ENCODE measurements at regions not wholly inside any gene's neighbourhood (a gene's known extent, or its start where the extent isn't known, plus 50 kb on each side); places are given as distances from the start of the nearest gene placed in this dataset.
A peak's percentile ranks its signal among the peaks of the same experiment; 100 is the strongest.
"Not testable (repeated sequence)": the region's sequence is repeated elsewhere in the genome, so short reads cannot be mapped to it uniquely, and the experiment has no call there.

DNA sequence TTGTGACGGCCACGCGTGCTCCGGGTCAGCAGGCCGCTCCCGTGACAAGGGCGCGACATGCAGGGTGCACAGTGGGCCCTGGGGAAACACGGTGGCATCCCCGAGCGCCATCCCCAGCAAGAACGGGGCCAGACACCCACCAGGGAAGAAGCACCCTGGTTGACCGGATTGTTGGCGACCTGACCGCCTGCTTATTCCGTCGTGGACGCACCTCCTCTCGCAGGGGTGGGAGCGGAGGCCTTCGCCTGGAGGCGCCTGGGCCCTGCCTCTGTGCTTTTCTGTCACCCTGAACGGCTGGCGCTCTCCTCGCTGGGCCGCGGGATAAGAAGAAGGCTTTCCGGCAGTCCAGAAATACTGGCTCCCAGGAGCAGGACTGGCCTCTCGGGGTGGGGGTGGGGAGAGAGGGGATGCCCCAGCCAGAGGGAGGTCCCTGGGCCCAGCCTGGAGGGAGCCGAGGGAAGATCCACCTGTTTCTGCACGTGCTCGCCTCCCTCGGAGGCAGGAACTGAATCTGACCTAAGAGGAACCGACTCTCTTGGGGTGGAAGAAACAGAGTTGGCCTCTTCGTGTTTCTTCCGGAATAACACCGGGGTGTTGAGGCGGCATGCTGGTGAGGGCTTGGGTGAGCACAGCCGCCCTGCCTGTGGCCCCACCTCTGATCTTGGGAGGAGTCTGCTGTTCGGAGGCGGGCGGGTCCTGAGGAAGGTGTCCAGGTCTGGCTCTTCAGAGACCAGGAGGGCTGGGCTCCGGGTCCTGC lies 4394.2 kb upstream of the TPTE start:
- H3K4me2 ChIP-seq (replicated peaks; ENCODE audit: extremely low read depth, low read length, poor library complexity, severe bottlenecking); H4K20me1 ChIP-seq (ENCODE audit: insufficient read depth, low read length); H3K36me3 Mint-ChIP-seq; H3K79me2 ChIP-seq (ENCODE audit: insufficient read depth, low read length); H3K4me3 ChIP-seq (replicated peaks in 1 of 3; ENCODE audit: low read depth in 2 of 3, low read length in 3 of 3); H3K27me3 ChIP-seq (ENCODE audit: control insufficient read depth in 2 of 2, insufficient read depth in 2 of 2, low read length in 2 of 2); intact Hi-C loops (cut with micrococcal nuclease); H3K4me1 Mint-ChIP-seq; H3K9ac ChIP-seq (ENCODE audit: insufficient read depth, low read length, poor library complexity, severe bottlenecking); H3K4me1 ChIP-seq (ENCODE audit: control insufficient read depth in 1 of 2, insufficient read depth in 2 of 2, low read length in 2 of 2); H3K36me3 ChIP-seq (replicated peaks in 1 of 2; ENCODE audit: control insufficient read depth in 1 of 2, insufficient read depth in 2 of 2, low read length in 2 of 2); H3K27ac ChIP-seq (ENCODE audit: low read depth in 1 of 2, low read length in 2 of 2); H2AFZ ChIP-seq (ENCODE audit: insufficient read depth, low read depth, low read length, poor library complexity, severe bottlenecking); H3K9me3 Mint-ChIP-seq; DNase-seq; H3K9me3 ChIP-seq (replicated peaks in 1 of 2; ENCODE audit: control insufficient read depth in 1 of 2, insufficient read depth in 1 of 2, low read length in 2 of 2); H3K27me3 Mint-ChIP-seq (ENCODE audit: low read depth in 3 of 3); H3K4me3 Mint-ChIP-seq: not testable (repeated sequence)
- peak overlapping the region in 1 of 7 donors; percentile 61 for H3K27ac Mint-ChIP-seq
- WGBS (ENCODE audit: insufficient coverage), result 100% methylated on average over 2 of the region's 43 CpGs

DNA sequence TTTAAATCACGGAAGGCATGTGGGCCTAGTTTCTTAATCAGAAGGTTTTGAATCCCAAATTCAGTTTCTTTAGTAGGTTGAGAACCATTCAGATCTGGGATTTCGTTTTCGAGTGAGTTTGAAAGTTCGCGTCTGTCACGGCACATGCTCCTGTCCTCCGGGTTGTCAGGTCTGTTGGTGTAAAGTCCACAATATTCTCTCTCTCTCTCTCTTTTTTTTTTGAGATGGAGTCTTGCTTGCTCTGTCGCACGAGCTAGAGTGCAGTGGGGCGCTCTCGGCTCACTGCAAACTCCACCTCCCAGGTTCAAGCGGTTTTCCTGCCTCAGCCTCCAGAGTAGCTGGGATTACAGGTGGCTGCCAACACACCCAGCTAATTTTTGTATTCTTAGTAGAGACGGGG lies 4390.6 kb upstream of the TPTE start:
- H4K20me1 ChIP-seq (ENCODE audit: insufficient read depth, low read length); H3K4me3 ChIP-seq (replicated peaks in 1 of 3; ENCODE audit: low read depth in 2 of 3, low read length in 3 of 3); H3K36me3 ChIP-seq (replicated peaks in 1 of 2; ENCODE audit: control insufficient read depth in 1 of 2, insufficient read depth in 2 of 2, low read length in 2 of 2); H3K9me3 ChIP-seq (replicated peaks in 1 of 2; ENCODE audit: control insufficient read depth in 1 of 2, insufficient read depth in 1 of 2, low read length in 2 of 2); H3K9me3 Mint-ChIP-seq; H3K27ac ChIP-seq (ENCODE audit: low read depth in 1 of 2, low read length in 2 of 2); H3K36me3 Mint-ChIP-seq; intact Hi-C loops (cut with micrococcal nuclease); H3K4me3 Mint-ChIP-seq; DNase-seq; H3K27me3 Mint-ChIP-seq (ENCODE audit: low read depth in 3 of 3); H3K79me2 ChIP-seq (ENCODE audit: insufficient read depth, low read length); H3K27ac Mint-ChIP-seq; H3K4me1 Mint-ChIP-seq; H3K27me3 ChIP-seq (ENCODE audit: control insufficient read depth in 2 of 2, insufficient read depth in 2 of 2, low read length in 2 of 2); H3K9ac ChIP-seq (ENCODE audit: insufficient read depth, low read length, poor library complexity, severe bottlenecking); H2AFZ ChIP-seq (ENCODE audit: insufficient read depth, low read depth, low read length, poor library complexity, severe bottlenecking); H3K4me1 ChIP-seq (ENCODE audit: control insufficient read depth in 1 of 2, insufficient read depth in 2 of 2, low read length in 2 of 2); H3K4me2 ChIP-seq (replicated peaks; ENCODE audit: extremely low read depth, low read length, poor library complexity, severe bottlenecking): not testable (repeated sequence)
- no CpG with 5 or more reads among the region's 13 CpGs for WGBS (ENCODE audit: insufficient coverage)

DNA sequence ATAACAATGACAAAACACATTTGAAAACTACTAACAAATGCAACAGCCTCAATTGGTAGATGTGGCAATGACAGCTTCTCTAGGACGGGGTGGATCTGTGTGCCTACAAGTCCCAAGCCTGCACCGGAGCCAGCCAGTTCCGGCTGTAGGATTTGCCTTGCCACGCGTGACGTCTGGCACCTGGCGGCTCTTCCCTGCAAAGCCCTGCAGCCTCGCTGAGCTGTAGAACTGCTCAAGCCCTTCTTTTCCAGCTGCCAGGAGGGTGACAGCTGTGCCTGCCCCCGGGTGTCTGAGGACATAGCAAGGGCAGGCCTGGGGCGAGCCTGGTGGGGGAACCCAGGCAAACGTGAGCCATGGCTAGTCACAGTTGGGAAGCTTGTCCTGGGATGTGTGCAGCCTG lies 4388.0 kb upstream of the TPTE start:
- H3K4me3 Mint-ChIP-seq; H3K36me3 Mint-ChIP-seq; H3K4me1 ChIP-seq (ENCODE audit: control insufficient read depth in 1 of 2, insufficient read depth in 2 of 2, low read length in 2 of 2); H3K4me1 Mint-ChIP-seq; H3K4me2 ChIP-seq (replicated peaks; ENCODE audit: extremely low read depth, low read length, poor library complexity, severe bottlenecking); H2AFZ ChIP-seq (ENCODE audit: insufficient read depth, low read depth, low read length, poor library complexity, severe bottlenecking); H3K79me2 ChIP-seq (ENCODE audit: insufficient read depth, low read length); H3K27me3 ChIP-seq (ENCODE audit: control insufficient read depth in 2 of 2, insufficient read depth in 2 of 2, low read length in 2 of 2); H3K27ac ChIP-seq (ENCODE audit: low read depth in 1 of 2, low read length in 2 of 2); H3K27ac Mint-ChIP-seq; DNase-seq; H3K27me3 Mint-ChIP-seq (ENCODE audit: low read depth in 3 of 3); H3K9me3 ChIP-seq (replicated peaks in 1 of 2; ENCODE audit: control insufficient read depth in 1 of 2, insufficient read depth in 1 of 2, low read length in 2 of 2); H3K9ac ChIP-seq (ENCODE audit: insufficient read depth, low read length, poor library complexity, severe bottlenecking); H3K36me3 ChIP-seq (replicated peaks in 1 of 2; ENCODE audit: control insufficient read depth in 1 of 2, insufficient read depth in 2 of 2, low read length in 2 of 2); H4K20me1 ChIP-seq (ENCODE audit: insufficient read depth, low read length); H3K4me3 ChIP-seq (replicated peaks in 1 of 3; ENCODE audit: low read depth in 2 of 3, low read length in 3 of 3); intact Hi-C loops (cut with micrococcal nuclease); H3K9me3 Mint-ChIP-seq: not testable (repeated sequence)
- no CpG with 5 or more reads among the region's 11 CpGs for WGBS (ENCODE audit: insufficient coverage)

DNA sequence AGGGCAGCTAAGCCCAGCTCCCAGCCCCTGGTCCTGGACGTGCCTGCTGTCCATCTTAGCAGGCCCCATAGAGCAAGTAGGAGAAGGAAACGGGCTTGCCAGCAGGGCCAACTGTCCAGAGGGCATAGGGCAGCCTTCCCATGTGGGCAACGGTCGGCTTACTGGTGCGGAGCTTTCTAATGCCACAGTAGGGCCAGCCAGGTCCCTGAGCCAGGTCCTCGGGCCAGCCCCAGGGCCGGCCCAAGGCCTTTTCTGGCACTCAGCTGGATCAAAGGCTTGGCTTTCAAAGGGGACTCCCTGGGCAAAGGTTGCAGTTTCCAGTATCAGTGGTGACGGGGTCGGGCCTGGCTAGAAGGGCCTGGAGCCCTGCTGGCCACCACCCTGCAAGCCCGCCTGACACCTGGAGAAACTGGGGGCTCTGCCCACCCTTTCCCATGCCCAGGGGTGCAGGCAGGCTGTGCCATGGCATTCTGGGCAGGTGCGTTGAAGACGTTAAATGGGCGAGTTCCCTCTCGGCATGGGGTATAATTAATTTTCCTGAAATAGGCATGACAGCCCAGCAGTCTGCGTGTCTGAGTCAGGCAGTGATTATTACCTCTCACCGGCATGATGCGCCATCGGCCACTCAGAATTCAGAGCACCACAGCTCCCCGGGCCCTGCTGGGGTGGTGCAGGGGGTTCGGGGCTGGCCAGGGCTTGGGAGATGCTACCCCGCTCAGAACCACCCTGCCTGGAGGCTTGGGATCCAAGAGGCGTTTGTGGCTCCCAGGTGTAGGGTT lies 4387.3 kb upstream of the TPTE start:
- H3K27me3 Mint-ChIP-seq (ENCODE audit: low read depth in 3 of 3); H3K36me3 Mint-ChIP-seq; H3K27ac ChIP-seq (ENCODE audit: low read depth in 1 of 2, low read length in 2 of 2); H2AFZ ChIP-seq (ENCODE audit: insufficient read depth, low read depth, low read length, poor library complexity, severe bottlenecking); H4K20me1 ChIP-seq (ENCODE audit: insufficient read depth, low read length); H3K9me3 Mint-ChIP-seq; H3K27ac Mint-ChIP-seq; H3K4me3 ChIP-seq (replicated peaks in 1 of 3; ENCODE audit: low read depth in 2 of 3, low read length in 3 of 3); H3K9ac ChIP-seq (ENCODE audit: insufficient read depth, low read length, poor library complexity, severe bottlenecking); DNase-seq; H3K9me3 ChIP-seq (replicated peaks in 1 of 2; ENCODE audit: control insufficient read depth in 1 of 2, insufficient read depth in 1 of 2, low read length in 2 of 2); H3K79me2 ChIP-seq (ENCODE audit: insufficient read depth, low read length); intact Hi-C loops (cut with micrococcal nuclease); H3K27me3 ChIP-seq (ENCODE audit: control insufficient read depth in 2 of 2, insufficient read depth in 2 of 2, low read length in 2 of 2); H3K4me3 Mint-ChIP-seq; H3K36me3 ChIP-seq (replicated peaks in 1 of 2; ENCODE audit: control insufficient read depth in 1 of 2, insufficient read depth in 2 of 2, low read length in 2 of 2); H3K4me1 ChIP-seq (ENCODE audit: control insufficient read depth in 1 of 2, insufficient read depth in 2 of 2, low read length in 2 of 2); H3K4me2 ChIP-seq (replicated peaks; ENCODE audit: extremely low read depth, low read length, poor library complexity, severe bottlenecking); H3K4me1 Mint-ChIP-seq: not testable (repeated sequence)
- WGBS (ENCODE audit: insufficient coverage), result no CpG with 5 or more reads among the region's 22 CpGs
